Brain microvascular endothelial cell (primary cell): ENCODE measurements at regions not wholly inside any gene's neighbourhood (a gene's known extent, or its start where the extent isn't known, plus 50 kb on each side); places are given as distances from the start of the nearest gene placed in this dataset.

ENCODE experiments used
- DNase-seq: peaks from one replicate; pipeline ENCODE4 v3.0.0-alpha.2; 2020
- H3K27ac ChIP-seq: fragments of 250-450 bp; sonication (Bioruptor Pico); 2 replicates; pipeline ENCODE4 v1.5.1; 2020; ENCODE audit warnings: mild to moderate bottlenecking, moderate library complexity
- H3K27me3 ChIP-seq: fragments of 250-450 bp; sonication (Bioruptor Pico); replicated peaks from 2 replicates; pipeline ENCODE4 v1.5.1; 2020; ENCODE audit warnings: mild to moderate bottlenecking
- H3K36me3 ChIP-seq: fragments of 250-450 bp; sonication (Bioruptor Pico); replicated peaks from 2 replicates; pipeline ENCODE4 v1.5.1; 2020; ENCODE audit warnings: mild to moderate bottlenecking
- H3K4me3 ChIP-seq: 2 replicates; pipeline ENCODE4 v1.5.1; 2011; ENCODE audit warnings: low read depth, mild to moderate bottlenecking, control low read depth, low read length, moderate library complexity
- CTCF ChIP-seq: IDR thresholded peaks from 2 replicates; pipeline ENCODE4 v1.5.1; 2011; ENCODE audit warnings: low read depth, mild to moderate bottlenecking, moderate library complexity, low read length, control low read depth, inconsistent platforms; ENCODE audit errors: missing control alignments
- in situ Hi-C: cut with HindIII; loops from 2 replicates; pipeline ENCODE4 v1.10.0; 2017; ENCODE audit warnings: low sequenced_read_pairs, low pct_ligation_motif_present

GRCh38 chr5:167951116-167951515, 340.3 kb upstream of the WWC1 start:
- Histone ChIP-seq H3K36me3 (no peaks in the 10 kb centered on the region), H3K27me3 (no peaks in the 10 kb centered on the region), H3K27ac (no peak overlapping the region), H3K4me3 (no peak overlapping the region)
- TF ChIP-seq CTCF, result no peak
- no peak for DNase-seq
- in situ Hi-C loops, result no loop called here

- in situ Hi-C loops, result no loop called here
- no peak for DNase-seq
- no peak for TF ChIP-seq CTCF
Observed at GRCh38 chr5:167952278-167952995, 339.0 kb upstream of the WWC1 start.

GRCh38 chr5:167953151-167953798, 338.2 kb upstream of the WWC1 start:
- Histone ChIP-seq H3K27ac (no peak overlapping the region), H3K4me3 (no peak overlapping the region), H3K27me3 (no peaks in the 10 kb centered on the region), H3K36me3 (no peaks in the 10 kb centered on the region)
- no peak for DNase-seq
- in situ Hi-C loops, result no loop called here
- TF ChIP-seq CTCF, result no peak

More at GRCh38 chr5:167952278-167952995, 339.0 kb upstream of the WWC1 start:
- Histone ChIP-seq H3K27ac (no peak overlapping the region), H3K27me3 (no peaks in the 10 kb centered on the region), H3K36me3 (no peaks in the 10 kb centered on the region), H3K4me3 (no peak overlapping the region)

- no peak for DNase-seq
- TF ChIP-seq CTCF, result no peak
- no peak overlapping the region for H3K27ac ChIP-seq
- in situ Hi-C loops, result no loop called here
- no peak overlapping the region for H3K4me3 ChIP-seq
- H3K36me3 ChIP-seq, result no peaks in the 10 kb centered on the region
- no peaks in the 10 kb centered on the region for H3K27me3 ChIP-seq
Observed at GRCh38 chr5:167961731-167962130, 329.7 kb upstream of the WWC1 start.

- H3K36me3 ChIP-seq, result no peaks in the 10 kb centered on the region
- peak; percentile 45 for TF ChIP-seq CTCF
- H3K4me3 ChIP-seq, result no peak overlapping the region
- no peak overlapping the region for H3K27ac ChIP-seq
- no peak for DNase-seq
- in situ Hi-C loops, result no loop called here
- H3K27me3 ChIP-seq, result no peaks in the 10 kb centered on the region
Observed at GRCh38 chr5:167964529-167964928, 326.9 kb upstream of the WWC1 start.
